Suprapubic skin (tissue), 4 donors: ENCODE measurements at regions not wholly inside any gene's neighbourhood (a gene's known extent, or its start where the extent isn't known, plus 50 kb on each side); places are given as distances from the start of the nearest gene placed in this dataset.

Source experiments
- CTCF ChIP-seq, 2 donors: fragments of 200-600 bp in 1 of 2; fragments of 450-650 bp in 1 of 2; sonication (generic) in 1 of 2; IDR thresholded peaks; one replicate each; pipeline ENCODE4 v1.5.1; 2016 to 2019; ENCODE audit warnings: antibody characterized with exemption in 2 of 2, mild to moderate bottlenecking in 1 of 2, moderate library complexity in 1 of 2
- EP300 ChIP-seq: sonication (generic); formaldehyde crosslinking; IDR thresholded peaks from one replicate; pipeline ENCODE4 v1.6.1; 2017; ENCODE audit warnings: antibody characterized with exemption
- POLR2A ChIP-seq, 2 donors: fragments of 450-650 bp; IDR thresholded peaks; one replicate each; pipeline ENCODE4 v1.6.1; 2017; ENCODE audit warnings: antibody characterized with exemption in 2 of 2, mild to moderate bottlenecking in 2 of 2, moderate library complexity in 2 of 2
- POLR2AphosphoS5 ChIP-seq, 3 donors: sonication (generic); formaldehyde crosslinking; IDR thresholded peaks; one replicate each; pipeline ENCODE4 v1.6.1; 2017; ENCODE audit warnings: antibody characterized with exemption in 3 of 3

DNA sequence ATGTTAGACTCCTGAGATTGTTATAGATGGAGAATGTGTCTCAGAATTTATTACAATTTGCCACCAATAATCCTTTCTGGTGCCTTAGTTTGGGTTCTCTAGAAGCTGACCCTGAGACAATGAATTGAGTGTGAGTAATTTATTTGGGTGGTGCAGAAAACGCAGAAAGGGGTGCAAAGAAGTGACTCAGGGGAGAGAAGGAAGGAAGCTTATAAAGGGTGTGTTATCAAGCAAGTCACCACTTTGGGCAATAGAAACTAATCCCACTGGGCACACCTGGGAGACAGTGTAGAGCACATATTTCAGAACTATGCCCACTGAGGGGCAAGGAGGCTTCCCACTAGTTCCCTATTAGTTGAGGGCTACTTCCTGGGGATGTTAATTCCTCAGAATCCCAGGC lies 320.6 kb downstream of the MID1IP1 start:
- TF ChIP-seq POLR2A (IDR thresholded peaks at IDR 0.05) = no peak
- no peak for TF ChIP-seq CTCF (IDR thresholded peaks at IDR 0.05)
- TF ChIP-seq POLR2AphosphoS5 (IDR thresholded peaks at IDR 0.05) = no peak
- TF ChIP-seq EP300 = no peak
